Astrocyte (in vitro differentiated cells and primary cell): ENCODE measurements at regions not wholly inside any gene's neighbourhood (a gene's known extent, or its start where the extent isn't known, plus 50 kb on each side); places are given as distances from the start of the nearest gene placed in this dataset.

Experiments
- DNase-seq: peaks from one replicate; pipeline ENCODE4 v3.0.0-alpha.2; 2010; ENCODE audit warnings: low read depth
- FAIRE-seq: peaks from 2 replicates; lab custom pipeline; 2011; peaks lifted over from hg19 to GRCh38; lab: Jason Lieb, UNC
- H2AFZ ChIP-seq: 2 replicates; pipeline ENCODE4 v1.6.0; 2012; ENCODE audit warnings: low read depth, low read length, inconsistent platforms
- H3K27ac ChIP-seq: 2 replicates; pipeline ENCODE4 v1.5.1; 2011; ENCODE audit warnings: low read depth, low read length, inconsistent platforms
- H3K27me3 ChIP-seq: 2 replicates; pipeline ENCODE4 v1.6.0; 2011; ENCODE audit warnings: low read length, inconsistent platforms; ENCODE audit not compliant: insufficient read depth
- H3K36me3 ChIP-seq: 2 replicates; pipeline ENCODE4 v1.5.1; 2011; ENCODE audit warnings: low read length, inconsistent platforms; ENCODE audit not compliant: insufficient read depth
- H3K4me1 ChIP-seq: 2 replicates; pipeline ENCODE4 v1.5.1; 2011; ENCODE audit warnings: low read length, inconsistent platforms; ENCODE audit not compliant: insufficient read depth
- H3K4me2 ChIP-seq: 2 replicates; pipeline ENCODE4 v1.6.0; 2012; ENCODE audit warnings: low read length, inconsistent platforms
- H3K4me3 ChIP-seq: 2 replicates; pipeline ENCODE4 v1.5.1; 2011; ENCODE audit warnings: low read depth, mild to moderate bottlenecking, low read length, inconsistent platforms; ENCODE audit not compliant: insufficient read depth
- H3K79me2 ChIP-seq: 2 replicates; pipeline ENCODE4 v1.6.0; 2012; ENCODE audit warnings: mild to moderate bottlenecking, low read length, inconsistent platforms; ENCODE audit not compliant: insufficient read depth
- H3K9ac ChIP-seq: 2 replicates; pipeline ENCODE4 v1.6.0; 2012; ENCODE audit warnings: mild to moderate bottlenecking, low read length, inconsistent platforms
- H3K9me3 ChIP-seq: 2 replicates; pipeline ENCODE4 v1.5.1; 2012; ENCODE audit warnings: low read depth, mild to moderate bottlenecking, low read length, inconsistent platforms; ENCODE audit not compliant: insufficient read depth
- H4K20me1 ChIP-seq: 2 replicates; pipeline ENCODE4 v1.6.0; 2012; ENCODE audit warnings: low read length, inconsistent platforms; ENCODE audit not compliant: insufficient read depth
- H3K27ac Mint-ChIP-seq: one replicate; pipeline ENCODE4 v1.8.0; 2021; ENCODE audit warnings: mild to moderate bottlenecking, mixed read lengths; ENCODE audit not compliant: unreplicated experiment
- H3K27me3 Mint-ChIP-seq: one replicate; pipeline ENCODE4 v1.8.0; 2021; ENCODE audit warnings: low read depth, mixed read lengths; ENCODE audit not compliant: unreplicated experiment
- H3K36me3 Mint-ChIP-seq: one replicate; pipeline ENCODE4 v1.8.0; 2021; ENCODE audit warnings: low read depth, mixed read lengths; ENCODE audit not compliant: unreplicated experiment
- H3K4me1 Mint-ChIP-seq: one replicate; pipeline ENCODE4 v1.8.0; 2021; ENCODE audit warnings: low read depth, mixed read lengths; ENCODE audit not compliant: unreplicated experiment
- H3K4me3 Mint-ChIP-seq: one replicate; pipeline ENCODE4 v1.8.0; 2021; ENCODE audit warnings: mild to moderate bottlenecking, moderate library complexity, mixed read lengths; ENCODE audit not compliant: unreplicated experiment
- H3K9me3 Mint-ChIP-seq: one replicate; pipeline ENCODE4 v1.8.0; 2021; ENCODE audit warnings: mild to moderate bottlenecking, mixed read lengths; ENCODE audit not compliant: unreplicated experiment
- EZH2 ChIP-seq: IDR thresholded peaks from 2 replicates; pipeline ENCODE4 v1.6.1; 2012; ENCODE audit warnings: mild to moderate bottlenecking, low read length, inconsistent platforms; ENCODE audit not compliant: insufficient read depth
- TF ChIP-seq, protein P1 (sequence below): IDR thresholded peaks from 2 replicates; pipeline ENCODE4 v1.5.1; 2011; ENCODE audit warnings: low read depth, mild to moderate bottlenecking, inconsistent platforms, low read length, moderate library complexity; ENCODE audit not compliant: insufficient read depth

DNA sequence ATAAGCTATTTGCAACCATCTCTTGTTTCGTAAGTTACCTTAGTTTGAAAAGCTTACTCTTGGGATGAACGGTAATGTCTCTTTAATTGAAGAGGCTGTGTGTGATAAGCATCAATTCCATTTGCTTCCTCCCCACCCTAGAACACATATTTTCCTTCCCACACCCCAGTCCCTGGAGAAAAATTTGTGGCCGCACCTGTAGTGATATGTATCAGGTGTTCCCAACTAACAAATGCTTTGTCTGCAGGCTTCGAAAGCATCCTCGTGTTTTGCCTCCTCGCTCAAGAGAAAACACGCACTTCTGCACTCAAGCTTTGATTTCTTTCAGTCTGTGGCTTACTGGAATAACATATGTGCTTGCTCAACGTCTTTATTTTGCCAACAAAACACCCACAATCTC, 143.8 kb upstream of the OTUD4 start:
- H3K36me3 Mint-ChIP-seq: no peaks in the 10 kb centered on the region
- no peaks in the 10 kb centered on the region for H3K4me1 ChIP-seq
- TF ChIP-seq, protein P1, sequence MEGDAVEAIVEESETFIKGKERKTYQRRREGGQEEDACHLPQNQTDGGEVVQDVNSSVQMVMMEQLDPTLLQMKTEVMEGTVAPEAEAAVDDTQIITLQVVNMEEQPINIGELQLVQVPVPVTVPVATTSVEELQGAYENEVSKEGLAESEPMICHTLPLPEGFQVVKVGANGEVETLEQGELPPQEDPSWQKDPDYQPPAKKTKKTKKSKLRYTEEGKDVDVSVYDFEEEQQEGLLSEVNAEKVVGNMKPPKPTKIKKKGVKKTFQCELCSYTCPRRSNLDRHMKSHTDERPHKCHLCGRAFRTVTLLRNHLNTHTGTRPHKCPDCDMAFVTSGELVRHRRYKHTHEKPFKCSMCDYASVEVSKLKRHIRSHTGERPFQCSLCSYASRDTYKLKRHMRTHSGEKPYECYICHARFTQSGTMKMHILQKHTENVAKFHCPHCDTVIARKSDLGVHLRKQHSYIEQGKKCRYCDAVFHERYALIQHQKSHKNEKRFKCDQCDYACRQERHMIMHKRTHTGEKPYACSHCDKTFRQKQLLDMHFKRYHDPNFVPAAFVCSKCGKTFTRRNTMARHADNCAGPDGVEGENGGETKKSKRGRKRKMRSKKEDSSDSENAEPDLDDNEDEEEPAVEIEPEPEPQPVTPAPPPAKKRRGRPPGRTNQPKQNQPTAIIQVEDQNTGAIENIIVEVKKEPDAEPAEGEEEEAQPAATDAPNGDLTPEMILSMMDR: no peak
- no peak for TF ChIP-seq EZH2
- no peaks in the 10 kb centered on the region for H3K4me1 Mint-ChIP-seq
- no peak overlapping the region for H2AFZ ChIP-seq
- H3K9me3 ChIP-seq: no peaks in the 10 kb centered on the region
- no peak overlapping the region for H3K9ac ChIP-seq
- H3K27me3 ChIP-seq: no peaks in the 10 kb centered on the region
- no peak overlapping the region for H3K4me3 Mint-ChIP-seq
- DNase-seq (no peak), FAIRE-seq (no peak)
- no peak overlapping the region for H3K4me3 ChIP-seq
- peaks cover 3% of the 10 kb centered on the region for H3K9me3 Mint-ChIP-seq
- no peaks in the 10 kb centered on the region for H3K79me2 ChIP-seq
- no peak overlapping the region for H3K27ac Mint-ChIP-seq
- no peaks in the 10 kb centered on the region for H4K20me1 ChIP-seq
- no peaks in the 10 kb centered on the region for H3K36me3 ChIP-seq
- no peak overlapping the region for H3K4me2 ChIP-seq
- no peak overlapping the region for H3K27ac ChIP-seq
- peaks cover 3% of the 10 kb centered on the region for H3K27me3 Mint-ChIP-seq

DNA sequence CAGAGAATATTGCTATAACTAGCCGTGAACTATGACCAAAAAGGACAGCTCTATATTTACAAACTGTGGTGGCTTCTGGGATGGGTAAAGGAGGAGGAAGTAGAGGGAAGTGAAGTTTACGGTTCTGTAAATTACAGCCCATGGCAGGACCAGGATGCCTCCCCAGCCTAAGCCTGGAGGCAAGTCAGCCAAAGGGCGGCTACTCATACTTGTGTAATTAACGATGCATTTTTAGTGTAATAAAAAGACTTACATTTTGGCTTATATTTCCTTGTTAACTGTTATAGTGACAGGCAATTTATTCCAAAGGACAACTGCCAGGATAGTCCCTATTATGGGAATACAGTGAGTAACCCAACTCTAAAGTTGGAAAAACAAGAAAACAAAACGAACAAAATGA, 139.9 kb upstream of the OTUD4 start:
- Histone ChIP-seq H3K4me2 (no peak overlapping the region), H3K9ac (no peak overlapping the region), H4K20me1 (no peaks in the 10 kb centered on the region), H2AFZ (no peak overlapping the region), H3K79me2 (no peaks in the 10 kb centered on the region), H3K36me3 (no peaks in the 10 kb centered on the region), H3K27ac (no peak overlapping the region), H3K4me3 (no peak overlapping the region), H3K27me3 (no peaks in the 10 kb centered on the region), H3K4me1 (no peaks in the 10 kb centered on the region), H3K9me3 (no peaks in the 10 kb centered on the region)
- no peaks in the 10 kb centered on the region for H3K4me1 Mint-ChIP-seq
- H3K27me3 Mint-ChIP-seq: peaks cover 6% of the 10 kb centered on the region
- H3K9me3 Mint-ChIP-seq: no peaks in the 10 kb centered on the region
- TF ChIP-seq, protein P1: no peak
- TF ChIP-seq EZH2: no peak
- H3K36me3 Mint-ChIP-seq: no peaks in the 10 kb centered on the region
- no peak overlapping the region for H3K4me3 Mint-ChIP-seq
- H3K27ac Mint-ChIP-seq: no peak overlapping the region
- no peak for FAIRE-seq
- no peak for DNase-seq

DNA sequence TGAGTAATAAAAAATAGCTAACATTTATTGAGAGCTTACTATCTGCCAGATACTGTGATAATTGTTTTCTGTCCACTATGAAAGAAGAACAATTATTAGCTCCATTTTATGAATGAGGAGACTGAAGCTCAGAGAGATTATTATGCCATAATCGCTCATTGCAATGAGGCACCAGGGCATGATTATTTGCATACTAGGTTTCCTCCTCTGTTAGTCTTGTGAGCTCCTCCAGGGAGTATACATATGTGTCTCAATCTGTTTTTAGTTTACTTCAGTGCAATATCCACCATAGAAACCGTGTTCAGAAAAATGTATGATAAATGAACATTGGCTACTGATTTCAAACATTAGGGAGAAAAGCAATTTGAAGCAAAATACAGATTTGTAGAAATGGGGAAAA, 139.4 kb upstream of the OTUD4 start:
- Mint-ChIP-seq H3K4me1 (no peaks in the 10 kb centered on the region), H3K27ac (no peak overlapping the region), H3K27me3 (peaks cover 6% of the 10 kb centered on the region), H3K4me3 (no peak overlapping the region), H3K9me3 (no peaks in the 10 kb centered on the region), H3K36me3 (no peaks in the 10 kb centered on the region)
- no peak overlapping the region for H3K9ac ChIP-seq
- no peaks in the 10 kb centered on the region for H3K79me2 ChIP-seq
- no peaks in the 10 kb centered on the region for H3K9me3 ChIP-seq
- no peak overlapping the region for H3K4me2 ChIP-seq
- DNase-seq (no peak), FAIRE-seq (no peak)
- no peaks in the 10 kb centered on the region for H3K27me3 ChIP-seq
- H3K27ac ChIP-seq: no peak overlapping the region
- H2AFZ ChIP-seq: no peak overlapping the region
- H3K4me1 ChIP-seq: no peaks in the 10 kb centered on the region
- TF ChIP-seq, protein P1: no peak
- no peak for TF ChIP-seq EZH2
- H4K20me1 ChIP-seq: no peaks in the 10 kb centered on the region
- H3K36me3 ChIP-seq: no peaks in the 10 kb centered on the region
- H3K4me3 ChIP-seq: no peak overlapping the region
